HepG2 (cell line): ENCODE measurements at regions not wholly inside any gene's neighbourhood (a gene's known extent, or its start where the extent isn't known, plus 50 kb on each side); places are given as distances from the start of the nearest gene placed in this dataset.

Experiments
- ATAC-seq: fragments of 200-7000 bp; cut with Tn5 transposase; 3 replicates; pipeline ENCODE4 v1.9.1; 2020; ENCODE audit warnings: mild to moderate bottlenecking, moderate library complexity
- BruUV-seq: library from RNA; stranded (reverse); fragments of 400-500 nt; replicated peaks from 2 replicates; lab custom pipeline; 2021; lab: Mats Ljungman, UMichigan
- CTCF ChIA-PET: fragments of 300-600 bp; formaldehyde crosslinking; extraction: SDS; loops from one replicate; lab custom pipeline; 2021; ENCODE audit warnings: low total read pairs, inconsistent platforms, low intra/inter-chr PET ratio; lab: Yijun Ruan, JAX
- POLR2A ChIA-PET: fragments of 350-600 bp; sonication (Branson Sonifier 250); formaldehyde crosslinking; loops from one replicate; lab custom pipeline; 2020; ENCODE audit warnings: antibody characterized with exemption, inconsistent platforms; lab: Yijun Ruan, JAX
- DNase-seq: peaks from one replicate; pipeline ENCODE4 v3.0.0-alpha.2; 2015; ENCODE audit warnings: low spot score
- FAIRE-seq: peaks from 3 replicates; lab custom pipeline; 2011; peaks lifted over from hg19 to GRCh38; lab: Jason Lieb, UNC
- H2AFZ ChIP-seq: one replicate; pipeline ENCODE4 v1.6.1; 2011; ENCODE audit warnings: low read length, inconsistent platforms
- H3K27ac ChIP-seq: fragments of 300-600 bp; 3 replicates; pipeline ENCODE4 v1.8.0; 2011; ENCODE audit warnings: mixed run types, mild to moderate bottlenecking, mixed read lengths, low read length, inconsistent platforms; ENCODE audit not compliant: insufficient read depth; ENCODE audit errors: extremely low read length
- H3K27me3 ChIP-seq, 2 experiments: fragments of 200-600 bp in 1 of 2; 2 replicates in 1 of 2; 3 replicates in 1 of 2; pipeline versions ENCODE4 v1.6.0 to v1.8.0; 2011; ENCODE audit warnings: low read length in 2 of 2, mild to moderate bottlenecking in 2 of 2, moderate library complexity in 2 of 2, inconsistent platforms in 1 of 2; ENCODE audit not compliant: insufficient read depth in 2 of 2, control insufficient read depth in 1 of 2
- H3K36me3 ChIP-seq, 2 experiments: fragments of 200-600 bp in 1 of 2; replicated peaks in 1 of 2; 2 replicates in 1 of 2; 3 replicates in 1 of 2; pipeline versions ENCODE4 v1.5.1 to v1.8.0; 2011; ENCODE audit warnings: low read length in 2 of 2, inconsistent platforms in 1 of 2; ENCODE audit not compliant: insufficient read depth in 2 of 2, control insufficient read depth in 1 of 2
- H3K4me1 ChIP-seq: 2 replicates; pipeline ENCODE4 v1.5.1; 2012; ENCODE audit warnings: low read length, inconsistent platforms; ENCODE audit not compliant: insufficient read depth
- H3K4me2 ChIP-seq: 2 replicates; pipeline ENCODE4 v1.6.0; 2011; ENCODE audit warnings: low read depth, low read length, inconsistent platforms
- H3K4me3 ChIP-seq, 3 experiments: fragments of 200-600 bp in 1 of 3; sonication (generic), shearing (Covaris generic) in 1 of 3; replicated peaks in 1 of 3; 2 replicates each; pipeline ENCODE4 v1.5.1; 2011 to 2016; ENCODE audit warnings: low read length in 3 of 3, inconsistent platforms in 2 of 3, low read depth in 2 of 3, mild to moderate bottlenecking in 2 of 3, control low read depth in 1 of 3, mixed read lengths in 1 of 3; ENCODE audit not compliant: insufficient read depth in 1 of 3
- H3K79me2 ChIP-seq: one replicate; pipeline ENCODE4 v1.6.1; 2011; ENCODE audit warnings: low read length, inconsistent platforms; ENCODE audit not compliant: insufficient read depth
- H3K9ac ChIP-seq: 2 replicates; pipeline ENCODE4 v1.6.0; 2011; ENCODE audit warnings: mild to moderate bottlenecking, low read depth, low read length, inconsistent platforms; ENCODE audit not compliant: insufficient read depth
- H3K9me3 ChIP-seq: 2 replicates; pipeline ENCODE4 v1.5.1; 2012; ENCODE audit warnings: mild to moderate bottlenecking, low read length
- H4K20me1 ChIP-seq: 2 replicates; pipeline ENCODE4 v1.6.0; 2011; ENCODE audit warnings: inconsistent platforms, mild to moderate bottlenecking, low read length, moderate library complexity; ENCODE audit not compliant: insufficient read depth
- FLYWCH1 ChIP-seq: sonication (generic); formaldehyde crosslinking; IDR thresholded peaks from 2 replicates; pipeline ENCODE4 v1.8.1; 2023; ENCODE audit warnings: mild to moderate bottlenecking, missing genetic modification reagents
- MEIS1 ChIP-seq: sonication (generic); formaldehyde crosslinking; IDR thresholded peaks from 2 replicates; pipeline ENCODE4 v1.9.0; 2021; ENCODE audit warnings: mild to moderate bottlenecking, missing genetic modification reagents, moderate library complexity, borderline replicate concordance
- SIX1 ChIP-seq: sonication (generic); formaldehyde crosslinking; IDR thresholded peaks from 2 replicates; pipeline ENCODE4 v1.4.0; 2020; ENCODE audit warnings: missing genetic modification reagents, borderline replicate concordance
- WGBS: methylation state at CpG from one replicate; pipeline ENCODE4 v1.1.6; 2017; ENCODE audit warnings: low lambda C conversion rate; 5-methylcytosine and 5-hydroxymethylcytosine counted together
- in situ Hi-C: cut with HindIII; loops from 2 replicates; pipeline ENCODE4 v1.10.0; 2017; ENCODE audit warnings: low pct_unique_long_range_greater_than_20kb; ENCODE audit not compliant: extremely low pct_ligation_motif_present
- intact Hi-C: fragments of 100-400 bp; cut with micrococcal nuclease; formaldehyde crosslinking; loops from one replicate; pipeline ENCODE4 v1.10.0; 2022; ENCODE audit not compliant: unreplicated experiment
- TF ChIP-seq, protein P1 (sequence below): sonication (generic); formaldehyde crosslinking; IDR thresholded peaks from 2 replicates; pipeline ENCODE4 v1.8.1; 2023; ENCODE audit warnings: mild to moderate bottlenecking, inconsistent platforms, moderate library complexity, missing genetic modification reagents, borderline replicate concordance

DNA sequence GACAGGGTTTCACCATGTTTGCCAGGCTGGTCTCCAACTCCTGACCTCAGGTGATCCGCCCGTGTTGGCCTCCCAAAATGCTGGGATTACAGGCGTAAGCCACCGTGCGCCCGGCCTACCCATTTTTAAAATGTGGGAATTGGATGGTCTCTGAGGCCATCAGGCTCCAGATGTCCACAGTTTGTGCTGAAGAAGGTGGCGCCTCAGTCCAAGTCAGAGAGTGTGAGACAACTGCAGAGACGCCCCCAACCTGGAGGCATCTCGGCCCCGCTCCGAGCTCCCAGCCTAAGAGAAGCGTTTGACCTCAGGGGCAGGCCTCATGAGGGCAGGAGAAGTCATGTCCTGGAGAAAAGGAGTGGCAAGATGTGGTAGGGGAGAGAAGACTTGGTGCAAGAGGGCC is 146.5 kb downstream of the MRM1 start:
- no peaks in the 10 kb centered on the region for H3K4me1 ChIP-seq
- intact Hi-C loops: no loop called here
- no peaks in the 10 kb centered on the region for H4K20me1 ChIP-seq
- in situ Hi-C loops: no loop called here
- H3K36me3 ChIP-seq: no peaks in the 10 kb centered on the region
- POLR2A ChIA-PET: no interaction called here
- no peak overlapping the region for H3K4me2 ChIP-seq
- CTCF ChIA-PET: no interaction called here
- FAIRE-seq (no peak), ATAC-seq (no peak), DNase-seq (no peak)
- no peaks in the 10 kb centered on the region for H3K79me2 ChIP-seq
- no peak overlapping the region for H3K4me3 ChIP-seq
- 26% methylated on average over 6 of the region's 12 CpGs for WGBS
- H3K9me3 ChIP-seq: no peaks in the 10 kb centered on the region
- H3K9ac ChIP-seq: no peak overlapping the region
- peaks cover 8 to 76% of the 10 kb centered on the region in 2 experiments for H3K27me3 ChIP-seq
- no TSS peak for BruUV-seq
- no peak overlapping the region for H2AFZ ChIP-seq
- no peak overlapping the region for H3K27ac ChIP-seq
- TF ChIP-seq, protein P1, sequence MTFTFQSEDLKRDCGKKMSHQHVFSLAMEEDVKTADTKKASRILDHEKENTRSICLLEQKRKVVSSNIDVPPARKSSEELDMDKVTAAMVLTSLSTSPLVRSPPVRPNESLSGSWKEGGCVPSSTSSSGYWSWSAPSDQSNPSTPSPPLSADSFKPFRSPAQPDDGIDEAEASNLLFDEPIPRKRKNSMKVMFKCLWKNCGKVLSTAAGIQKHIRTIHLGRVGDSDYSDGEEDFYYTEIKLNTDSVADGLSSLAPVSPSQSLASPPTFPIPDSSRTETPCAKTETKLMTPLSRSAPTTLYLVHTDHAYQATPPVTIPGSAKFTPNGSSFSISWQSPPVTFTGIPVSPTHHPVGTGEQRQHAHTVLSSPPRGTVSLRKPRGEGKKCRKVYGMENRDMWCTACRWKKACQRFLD (CRISPR knock-in tag): no peak
- TF ChIP-seq SIX1: no peak
- TF ChIP-seq, all 625 proteins: peak for 0

DNA sequence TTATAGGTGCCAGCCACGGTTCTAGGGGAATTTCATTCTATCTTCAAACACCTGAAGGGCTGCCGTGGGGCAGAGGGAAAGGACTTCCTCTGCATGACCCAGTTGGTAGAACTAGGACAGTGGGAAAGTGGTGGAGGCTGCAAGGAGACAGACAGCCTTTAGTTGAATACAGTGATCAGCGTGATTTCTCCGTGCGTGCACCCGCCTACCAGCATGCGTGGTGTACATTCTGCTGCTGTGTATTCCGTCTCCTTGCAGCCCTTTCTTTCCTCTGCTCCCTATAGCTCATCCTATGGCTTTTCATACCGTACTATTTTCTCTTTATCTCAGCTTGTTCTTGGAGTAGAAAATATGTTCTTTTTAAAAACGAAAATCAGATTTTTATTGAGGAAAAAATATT is 146.9 kb downstream of the MRM1 start:
- 22% methylated on average over 10 of the region's 10 CpGs for WGBS
- no peak overlapping the region for H2AFZ ChIP-seq

More for the DNA sequence above, 146.9 kb downstream of the MRM1 start:
- Histone ChIP-seq H3K4me2 (no peak overlapping the region), H3K9ac (no peak overlapping the region), H3K4me3 (no peak overlapping the region), H4K20me1 (no peaks in the 10 kb centered on the region), H3K36me3 (no peaks in the 10 kb centered on the region), H3K9me3 (no peaks in the 10 kb centered on the region), H3K79me2 (no peaks in the 10 kb centered on the region), H3K27ac (no peak overlapping the region), H3K4me1 (no peaks in the 10 kb centered on the region), H3K27me3 (peaks cover 8 to 75% of the 10 kb centered on the region in 2 experiments)
- CTCF ChIA-PET: no interaction called here
- in situ Hi-C loops: no loop called here
- POLR2A ChIA-PET: no interaction called here
- FAIRE-seq (no peak), ATAC-seq (no peak), DNase-seq (no peak)
- intact Hi-C loops: no loop called here
- TF ChIP-seq FLYWCH1 (CRISPR knock-in tag) (no peak), MEIS1 (CRISPR knock-in tag) (no peak)
- BruUV-seq: no TSS peak
